DOHH2 (cell line): ENCODE measurements at regions not wholly inside any gene's neighbourhood (a gene's known extent, or its start where the extent isn't known, plus 50 kb on each side); places are given as distances from the start of the nearest gene placed in this dataset.

Source experiments
- EZH2phosphoT487 ChIP-seq: fragments of 200-600 bp; sonication (generic); IDR thresholded peaks from 2 replicates; pipeline ENCODE4 v1.6.1; 2017; ENCODE audit warnings: borderline replicate concordance, mild to moderate bottlenecking, antibody characterized with exemption, low read length, moderate library complexity, mixed read lengths
- TF ChIP-seq, protein P1 (sequence below): fragments of 200-600 bp; sonication (generic); IDR thresholded peaks from one replicate; pipeline ENCODE4 v1.5.1; 2014; ENCODE audit warnings: antibody characterized with exemption, mild to moderate bottlenecking, low read depth, low read length; ENCODE audit not compliant: poor library complexity, severe bottlenecking

DNA sequence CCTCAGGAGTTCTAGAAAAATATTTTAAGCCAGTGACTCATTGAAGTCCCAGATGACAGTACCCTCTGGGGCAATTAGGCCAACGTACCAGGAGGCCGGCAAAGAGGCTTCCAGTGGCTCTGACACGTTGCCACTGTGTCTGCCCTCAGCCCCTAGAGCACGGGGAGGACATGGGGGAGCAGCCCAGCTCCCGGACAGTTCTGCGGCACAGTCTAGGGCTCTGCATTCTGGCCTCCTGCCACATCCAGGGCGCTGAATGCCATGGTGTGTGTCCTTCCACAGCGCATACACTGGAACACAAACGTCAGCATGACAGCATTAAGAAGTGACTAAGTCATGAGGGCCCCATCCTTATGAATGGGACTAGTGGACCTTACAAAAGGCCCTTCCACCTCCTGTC, 156.2 kb downstream of the RNASET2 start:
- TF ChIP-seq, protein P1, sequence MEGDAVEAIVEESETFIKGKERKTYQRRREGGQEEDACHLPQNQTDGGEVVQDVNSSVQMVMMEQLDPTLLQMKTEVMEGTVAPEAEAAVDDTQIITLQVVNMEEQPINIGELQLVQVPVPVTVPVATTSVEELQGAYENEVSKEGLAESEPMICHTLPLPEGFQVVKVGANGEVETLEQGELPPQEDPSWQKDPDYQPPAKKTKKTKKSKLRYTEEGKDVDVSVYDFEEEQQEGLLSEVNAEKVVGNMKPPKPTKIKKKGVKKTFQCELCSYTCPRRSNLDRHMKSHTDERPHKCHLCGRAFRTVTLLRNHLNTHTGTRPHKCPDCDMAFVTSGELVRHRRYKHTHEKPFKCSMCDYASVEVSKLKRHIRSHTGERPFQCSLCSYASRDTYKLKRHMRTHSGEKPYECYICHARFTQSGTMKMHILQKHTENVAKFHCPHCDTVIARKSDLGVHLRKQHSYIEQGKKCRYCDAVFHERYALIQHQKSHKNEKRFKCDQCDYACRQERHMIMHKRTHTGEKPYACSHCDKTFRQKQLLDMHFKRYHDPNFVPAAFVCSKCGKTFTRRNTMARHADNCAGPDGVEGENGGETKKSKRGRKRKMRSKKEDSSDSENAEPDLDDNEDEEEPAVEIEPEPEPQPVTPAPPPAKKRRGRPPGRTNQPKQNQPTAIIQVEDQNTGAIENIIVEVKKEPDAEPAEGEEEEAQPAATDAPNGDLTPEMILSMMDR = no peak
- no peak for TF ChIP-seq EZH2phosphoT487
